NCI-H510A (cell line): ENCODE measurements at regions not wholly inside any gene's neighbourhood (a gene's known extent, or its start where the extent isn't known, plus 50 kb on each side); places are given as distances from the start of the nearest gene placed in this dataset.

Experiments
- DNase-seq: peaks from one replicate; lab custom pipeline; 2025; lab: John Stamatoyannopoulos, UW

- no peak for DNase-seq
Measured at GRCh38 chr1:58862728-58863385, 79.0 kb upstream of the JUN start.

DNA sequence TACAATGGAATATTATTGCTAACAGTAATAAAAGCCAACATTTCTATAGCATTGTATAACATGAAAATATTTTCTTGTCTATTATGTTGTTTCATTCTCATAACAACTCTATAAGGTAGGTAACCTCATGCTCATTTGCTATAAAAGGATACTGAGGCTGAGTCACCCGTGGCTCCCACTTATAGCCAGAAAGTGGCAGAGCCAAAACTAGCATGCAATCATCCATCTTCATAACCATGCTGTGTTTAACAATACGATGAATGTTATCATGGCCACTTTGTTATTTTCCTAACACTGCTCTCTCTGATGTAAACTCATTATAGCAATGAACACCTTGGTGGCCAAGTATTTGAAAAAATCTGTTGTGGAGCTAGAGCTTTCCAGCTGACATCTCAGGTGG, 80.8 kb upstream of the JUN start:
- no peak for DNase-seq

DNA sequence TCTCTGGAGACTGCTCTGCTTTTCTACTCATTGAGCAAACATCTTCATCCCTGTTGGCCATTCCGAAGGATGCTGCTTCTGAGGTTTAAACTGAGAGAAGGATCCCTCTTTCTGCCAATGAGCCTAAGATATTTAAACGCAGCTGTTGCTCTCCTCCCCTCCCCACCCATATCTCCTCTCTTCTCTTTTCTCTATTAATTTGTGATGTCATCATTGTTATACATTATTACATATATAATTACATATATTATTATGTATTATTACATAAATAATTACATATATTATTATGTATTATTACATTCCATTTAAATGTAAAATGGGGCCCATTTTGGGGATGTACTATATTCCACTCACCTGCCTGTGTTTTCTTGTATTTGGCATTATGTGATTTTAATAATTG, 82.7 kb upstream of the JUN start:
- no peak for DNase-seq

- DNase-seq: no peak
Measured at GRCh38 chr1:58869638-58870297, 85.9 kb upstream of the JUN start.

DNA sequence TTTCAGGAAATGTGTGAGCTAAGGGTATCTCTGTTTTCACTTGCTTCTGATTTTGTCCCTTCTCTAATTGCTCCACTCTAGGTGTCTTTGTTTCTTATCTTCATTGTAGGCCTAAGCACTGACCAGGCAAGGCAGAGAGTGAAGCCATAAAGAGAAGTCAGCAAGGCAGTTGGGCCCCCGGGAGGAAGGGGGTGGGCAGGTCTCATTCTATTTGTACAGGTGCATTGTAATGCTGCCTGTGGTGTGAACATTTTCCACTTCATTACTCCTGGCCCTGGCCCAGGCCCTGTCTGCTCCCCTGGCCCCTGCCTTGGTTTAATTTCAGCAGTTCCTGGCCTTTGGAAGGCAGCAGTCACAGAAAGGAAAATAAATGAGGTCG, 86.4 kb upstream of the JUN start:
- peak; percentile 75 for DNase-seq

DNA sequence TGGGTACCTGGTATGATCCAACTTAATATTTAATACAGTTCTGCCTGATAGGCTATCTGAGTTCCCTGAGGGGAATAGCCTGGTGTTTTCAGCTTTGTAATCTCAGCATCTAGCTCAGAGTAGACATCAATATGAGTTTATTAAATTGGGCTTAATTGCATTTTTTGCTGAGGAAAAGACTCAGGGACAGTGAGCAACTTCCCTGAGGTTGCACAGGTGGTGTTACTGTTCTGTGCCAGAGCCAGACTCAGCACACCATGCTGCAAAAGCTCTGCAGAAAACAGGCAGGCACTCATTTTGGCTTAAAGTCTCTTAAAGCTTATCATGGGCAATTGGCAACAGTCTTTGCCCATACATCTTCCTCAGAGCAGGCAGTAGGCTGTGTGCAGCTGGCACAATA, 90.5 kb upstream of the JUN start:
- DNase-seq: no peak

GRCh38 chr1:58874757-58875755, 91.2 kb upstream of the JUN start:
- DNase-seq: no peak

DNA sequence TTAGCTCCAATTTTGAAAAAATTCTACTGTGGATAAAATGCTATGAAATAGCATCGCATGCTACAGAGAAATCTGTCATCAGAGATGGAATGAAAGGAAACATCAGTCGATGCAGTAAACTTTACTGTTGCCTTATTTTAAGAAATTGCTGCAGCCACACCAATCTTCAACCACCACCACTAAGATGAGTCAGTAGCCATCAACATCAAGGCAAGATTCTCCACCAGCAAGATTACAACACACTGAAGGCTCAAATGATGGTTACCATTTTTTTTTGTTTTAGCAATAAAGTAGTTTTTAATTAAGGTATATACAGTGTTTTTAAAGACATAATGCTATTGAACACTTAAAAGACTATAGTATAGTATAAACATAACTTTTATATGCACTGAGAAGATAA, 95.6 kb upstream of the JUN start:
- no peak for DNase-seq

DNA sequence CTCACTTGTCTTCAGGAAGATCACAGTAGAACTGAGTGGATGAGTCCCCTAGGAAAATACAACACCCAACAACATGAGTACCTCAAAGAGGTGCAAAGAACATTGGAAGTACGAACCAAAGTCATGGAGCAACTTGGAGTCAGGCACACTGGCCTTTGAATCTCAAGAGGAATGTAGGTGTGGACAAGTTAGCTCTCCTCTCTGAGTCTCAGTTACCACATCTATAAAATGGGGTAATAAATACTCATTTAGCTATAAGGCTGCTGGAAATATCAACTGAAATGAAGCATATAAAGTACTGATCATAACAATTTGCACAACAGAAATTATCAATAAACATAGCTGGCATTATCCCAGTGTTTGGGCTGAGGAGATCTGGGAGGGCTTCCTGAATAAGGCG, 96.7 kb upstream of the JUN start:
- DNase-seq: no peak

DNA sequence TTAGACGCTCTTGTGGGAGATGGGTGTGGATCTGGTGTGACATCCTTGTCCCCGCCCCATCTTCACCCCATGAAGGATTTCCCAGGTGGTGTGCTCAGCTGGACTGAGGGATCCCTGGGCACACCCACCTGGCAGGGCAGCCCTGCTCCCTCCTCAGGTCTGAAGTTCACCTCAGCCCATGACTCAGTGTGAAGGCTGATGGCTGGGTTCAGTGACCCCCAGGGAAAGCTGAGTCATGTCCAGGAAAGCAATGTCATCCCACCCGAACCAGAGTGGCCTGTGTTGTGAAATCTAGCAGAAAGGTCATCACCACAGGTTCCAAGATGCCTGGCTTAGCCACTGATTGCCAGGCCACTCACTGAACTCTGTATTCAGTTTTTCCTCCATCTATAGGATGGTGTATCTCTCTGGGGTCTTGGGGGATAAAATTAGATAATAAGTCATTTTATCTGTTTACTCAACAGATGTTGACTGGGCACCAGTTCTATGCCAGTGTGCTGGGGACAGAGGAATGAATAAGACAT, 97.7 kb upstream of the JUN start:
- no peak for DNase-seq

DNA sequence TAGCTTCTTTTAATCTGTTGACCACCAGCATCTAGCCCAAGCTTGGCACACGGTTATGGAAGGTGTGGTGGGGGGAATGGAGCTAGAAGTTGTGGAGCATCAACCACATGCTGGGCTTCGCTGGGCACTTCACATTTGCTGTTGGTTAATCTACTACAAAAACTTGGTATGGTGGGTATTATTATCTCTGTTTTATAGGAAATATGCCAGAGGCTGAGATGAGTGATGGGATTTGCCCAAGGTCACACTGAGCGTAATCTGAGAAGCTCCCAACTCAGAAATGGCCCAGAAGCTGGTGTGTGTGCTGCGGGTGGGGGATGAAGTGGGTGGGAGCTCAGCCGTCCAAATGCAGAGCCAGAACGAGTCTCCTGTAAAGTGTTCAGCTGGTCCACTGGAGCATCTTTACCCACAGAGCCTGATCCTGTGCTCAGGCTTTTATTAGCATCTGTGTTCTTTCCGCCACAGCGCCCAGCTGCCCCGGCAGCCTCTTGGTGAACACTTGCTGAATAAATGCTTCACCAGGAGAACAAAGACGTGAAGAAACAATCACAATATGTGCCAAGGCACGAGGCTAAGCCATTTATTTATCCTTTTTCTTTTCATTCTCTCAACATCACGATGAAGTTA, 98.6 kb upstream of the JUN start:
- no peak for DNase-seq

GRCh38 chr1:58883037-58883887, 99.4 kb upstream of the JUN start:
- no peak for DNase-seq

DNA sequence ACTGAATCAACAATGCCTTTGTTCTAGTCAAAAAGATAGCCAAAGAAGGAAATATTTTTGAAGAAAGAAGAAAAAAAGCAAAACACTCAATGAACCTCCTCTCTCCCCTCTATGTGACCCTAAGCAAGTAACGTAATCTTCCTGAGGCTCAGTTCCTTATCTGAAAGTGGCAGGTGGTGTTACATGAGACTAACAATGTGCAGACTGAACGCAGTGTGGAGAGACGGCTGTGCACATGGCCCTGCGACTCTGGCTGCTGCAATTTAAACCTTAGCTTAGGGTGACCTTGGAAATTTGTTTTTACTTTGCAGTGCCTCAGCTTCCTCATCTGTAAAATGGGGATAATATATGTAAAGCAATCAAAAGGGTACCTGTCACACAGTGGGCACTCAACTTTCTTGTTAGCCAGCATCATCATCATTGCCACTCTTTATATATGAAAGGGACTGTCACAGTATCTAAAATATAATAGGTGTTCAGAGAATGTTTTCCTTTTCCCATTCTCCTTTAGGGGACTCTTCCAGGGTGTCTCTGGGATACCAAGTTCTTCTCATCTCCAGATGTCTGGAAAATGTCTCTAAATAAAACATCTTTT, 100.1 kb upstream of the JUN start:
- DNase-seq: no peak

- peak; percentile 91 for DNase-seq
Measured at GRCh38 chr1:58884706-58885661, 101.1 kb upstream of the JUN start.

GRCh38 chr1:58885998-58886397, 102.2 kb upstream of the JUN start:
- DNase-seq: no peak

DNA sequence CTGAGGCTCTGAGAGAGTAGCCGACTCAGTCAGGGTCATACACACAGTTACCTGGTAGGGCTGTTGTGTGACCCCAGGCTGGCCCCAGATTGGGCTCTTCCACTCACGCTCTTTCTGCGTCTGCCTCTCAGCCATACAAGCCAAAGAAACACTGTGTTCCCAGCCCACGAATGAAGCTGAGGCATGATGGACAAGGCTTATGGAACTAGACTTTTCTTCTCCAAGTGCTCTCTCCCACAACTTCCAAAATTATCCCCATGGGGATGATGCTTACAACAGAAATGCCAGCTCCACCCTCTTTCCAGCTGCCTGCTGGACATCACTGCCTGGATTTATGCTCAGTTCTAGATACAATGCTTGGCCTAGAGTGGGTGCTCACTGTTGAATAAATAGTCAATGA, 102.8 kb upstream of the JUN start:
- no peak for DNase-seq

- no peak for DNase-seq
Measured at GRCh38 chr1:58887059-58887458, 103.2 kb upstream of the JUN start.

DNA sequence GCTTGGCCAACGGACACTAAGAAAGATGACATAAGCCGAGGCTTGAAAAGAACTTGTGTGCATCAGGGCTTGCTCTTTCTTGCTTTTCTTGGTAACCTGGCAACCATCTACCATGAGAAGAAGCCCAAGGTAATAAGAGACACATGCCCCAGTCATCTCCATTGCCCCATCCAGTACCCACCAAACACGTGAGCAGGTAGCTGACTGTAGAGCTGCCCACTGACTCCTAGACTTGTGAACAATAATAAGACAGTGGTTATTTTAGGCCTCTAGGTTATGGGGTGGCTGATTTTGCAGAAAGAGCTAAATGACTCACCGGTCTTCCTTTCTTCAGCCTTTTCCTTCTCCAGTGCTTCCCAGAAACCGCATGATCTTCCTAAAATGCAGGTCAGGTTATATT, 105.0 kb upstream of the JUN start:
- no peak for DNase-seq

GRCh38 chr1:58890113-58890512, 106.3 kb upstream of the JUN start:
- no peak for DNase-seq

DNA sequence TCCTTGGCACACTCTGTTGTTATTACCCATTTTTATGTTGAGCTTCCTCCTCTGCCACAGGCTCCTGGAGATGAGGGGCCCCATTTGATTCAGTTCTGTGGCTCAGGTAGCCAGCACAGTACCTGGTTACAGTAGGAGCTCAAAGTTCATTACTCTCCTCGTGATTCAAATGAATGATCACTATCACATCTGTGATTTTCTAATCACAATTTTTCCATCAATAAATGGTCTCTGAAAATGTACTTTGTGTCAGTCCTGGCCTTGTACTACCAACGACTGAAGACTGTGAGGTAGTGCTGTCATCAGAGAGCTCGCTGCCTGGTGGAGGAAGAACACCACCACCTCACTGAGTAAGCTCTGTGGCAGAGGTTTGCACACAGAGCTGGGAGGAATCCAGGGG, 106.8 kb upstream of the JUN start:
- DNase-seq: no peak
